ENCODE measurements at regions not wholly inside any gene's neighbourhood (a gene's known extent, or its start where the extent isn't known, plus 50 kb on each side); places are given as distances from the start of the nearest gene placed in this dataset.

DNA sequence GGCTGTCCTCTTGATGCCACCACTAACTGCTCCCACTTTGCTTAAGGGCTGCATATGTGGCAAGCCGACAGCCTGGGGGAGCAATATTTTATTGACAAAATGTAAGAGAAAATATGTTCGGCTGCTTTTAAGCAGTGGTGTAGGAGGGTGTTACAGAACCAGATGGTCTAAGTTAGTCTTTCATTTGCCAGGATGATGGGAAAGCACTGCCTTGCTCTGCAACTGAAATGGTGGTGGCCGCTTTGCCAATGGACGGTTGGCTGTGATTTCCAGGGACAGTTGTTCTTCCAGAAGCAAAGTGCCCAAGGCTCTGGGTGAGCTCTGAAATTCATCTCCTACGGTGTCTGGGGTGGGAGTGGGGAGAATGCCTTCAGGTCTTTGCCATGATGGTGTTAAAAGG lies 469.3 kb downstream of the TOX3 start:
- Histone ChIP-seq H3K23ac (ENCODE audit: low read depth, low read length, poor library complexity) (no peak overlapping the region), H3K36me3 (replicated peaks in 1 of 2; ENCODE audit: control insufficient read depth in 2 of 2, insufficient read depth in 2 of 2, low read length in 2 of 2) (no peaks in the 10 kb centered on the region), H3K4ac (ENCODE audit: low read length) (no peak overlapping the region), H3K9me3 (replicated peaks in 1 of 2; ENCODE audit: control insufficient read depth in 2 of 2, insufficient read depth in 1 of 2, low read depth in 1 of 2, low read length in 2 of 2) (no peaks in the 10 kb centered on the region), H2AFZ (ENCODE audit: low read length) (no peak overlapping the region), H3K4me3 (ENCODE audit: low read length in 2 of 2) (no peak overlapping the region), H2BK5ac (ENCODE audit: low read length) (no peak overlapping the region), H2BK120ac (ENCODE audit: low read depth, low read length) (no peak overlapping the region), H2BK12ac (ENCODE audit: low read length) (no peak overlapping the region), H3K27me3 (ENCODE audit: control insufficient read depth in 3 of 3, insufficient read depth in 3 of 3, low read depth in 1 of 3, low read length in 3 of 3) (no peaks in the 10 kb centered on the region), H4K8ac (ENCODE audit: low read depth, low read length) (no peak overlapping the region), H2AK5ac (ENCODE audit: low read depth, low read length) (no peak overlapping the region), H3K18ac (ENCODE audit: low read length) (no peak overlapping the region), H4K91ac (ENCODE audit: low read depth, low read length, poor library complexity) (no peak overlapping the region), H3K9ac (ENCODE audit: low read depth, low read length, poor library complexity) (no peak overlapping the region), H3K4me2 (ENCODE audit: insufficient read depth, low read length, poor library complexity, severe bottlenecking) (no peak overlapping the region), H3K79me1 (ENCODE audit: low read depth, low read length) (no peaks in the 10 kb centered on the region), H3K27ac (replicated peaks; ENCODE audit: low read length) (no peak overlapping the region), H3K14ac (ENCODE audit: low read length) (no peak overlapping the region), H3K4me1 (ENCODE audit: control insufficient read depth in 2 of 2, insufficient read depth in 1 of 2, low read depth in 1 of 2, low read length in 2 of 2) (no peaks in the 10 kb centered on the region), H2BK15ac (ENCODE audit: low read length) (no peak overlapping the region)
- no peak for DNase-seq (ENCODE audit: low spot score)
- no CpG with 5 or more reads among the region's 5 CpGs for WGBS, 2 donors (ENCODE audit: extremely low coverage in 2 of 2, insufficient read length in 2 of 2, insufficient replicate concordance in 1 of 2)

DNA sequence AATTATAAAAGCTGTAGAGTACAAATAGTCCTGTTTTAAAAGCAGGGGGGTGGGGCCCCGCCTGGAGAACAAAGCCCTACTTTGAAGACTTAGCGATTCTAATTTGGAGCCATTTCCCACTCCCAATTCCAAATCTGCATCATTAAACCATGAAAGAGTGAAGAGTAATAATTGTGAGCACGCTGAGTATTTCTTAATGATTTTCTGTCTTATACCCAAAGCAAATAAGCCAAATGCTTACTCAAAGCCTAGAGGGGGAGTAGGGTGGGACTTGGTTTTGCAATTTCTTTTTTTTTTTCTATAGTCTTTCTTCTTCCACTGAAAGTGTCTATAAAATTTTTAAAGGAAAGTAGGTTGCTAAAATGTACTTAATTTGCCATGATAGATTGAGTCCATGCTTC lies 470.1 kb downstream of the TOX3 start:
- no peak overlapping the region for H3K4me2 ChIP-seq (ENCODE audit: insufficient read depth, low read length, poor library complexity, severe bottlenecking)
- WGBS, 2 donors (ENCODE audit: extremely low coverage in 2 of 2, insufficient read length in 2 of 2, insufficient replicate concordance in 1 of 2): no CpG with 5 or more reads among the region's 3 CpGs
- H2AK5ac ChIP-seq (ENCODE audit: low read depth, low read length): no peak overlapping the region
- H2BK5ac ChIP-seq (ENCODE audit: low read length): no peak overlapping the region
- no peak overlapping the region for H4K91ac ChIP-seq (ENCODE audit: low read depth, low read length, poor library complexity)
- DNase-seq (ENCODE audit: low spot score): no peak
- H3K27me3 ChIP-seq (ENCODE audit: control insufficient read depth in 3 of 3, insufficient read depth in 3 of 3, low read depth in 1 of 3, low read length in 3 of 3): no peaks in the 10 kb centered on the region
- no peaks in the 10 kb centered on the region for H3K4me1 ChIP-seq (ENCODE audit: control insufficient read depth in 2 of 2, insufficient read depth in 1 of 2, low read depth in 1 of 2, low read length in 2 of 2)
- H2AFZ ChIP-seq (ENCODE audit: low read length): no peak overlapping the region
- no peak overlapping the region for H3K23ac ChIP-seq (ENCODE audit: low read depth, low read length, poor library complexity)
- H2BK120ac ChIP-seq (ENCODE audit: low read depth, low read length): no peak overlapping the region
- no peaks in the 10 kb centered on the region for H3K36me3 ChIP-seq (replicated peaks in 1 of 2; ENCODE audit: control insufficient read depth in 2 of 2, insufficient read depth in 2 of 2, low read length in 2 of 2)
- H2BK12ac ChIP-seq (ENCODE audit: low read length): no peak overlapping the region
- H3K9ac ChIP-seq (ENCODE audit: low read depth, low read length, poor library complexity): no peak overlapping the region
- H4K8ac ChIP-seq (ENCODE audit: low read depth, low read length): no peak overlapping the region
- H3K14ac ChIP-seq (ENCODE audit: low read length): no peak overlapping the region
- no peak overlapping the region for H3K4ac ChIP-seq (ENCODE audit: low read length)
- no peak overlapping the region for H3K4me3 ChIP-seq (ENCODE audit: low read length in 2 of 2)
- no peak overlapping the region for H3K27ac ChIP-seq (replicated peaks; ENCODE audit: low read length)
- no peak overlapping the region for H2BK15ac ChIP-seq (ENCODE audit: low read length)
- H3K18ac ChIP-seq (ENCODE audit: low read length): no peak overlapping the region
- H3K79me1 ChIP-seq (ENCODE audit: low read depth, low read length): no peaks in the 10 kb centered on the region
- H3K9me3 ChIP-seq (replicated peaks in 1 of 2; ENCODE audit: control insufficient read depth in 2 of 2, insufficient read depth in 1 of 2, low read depth in 1 of 2, low read length in 2 of 2): no peaks in the 10 kb centered on the region

DNA sequence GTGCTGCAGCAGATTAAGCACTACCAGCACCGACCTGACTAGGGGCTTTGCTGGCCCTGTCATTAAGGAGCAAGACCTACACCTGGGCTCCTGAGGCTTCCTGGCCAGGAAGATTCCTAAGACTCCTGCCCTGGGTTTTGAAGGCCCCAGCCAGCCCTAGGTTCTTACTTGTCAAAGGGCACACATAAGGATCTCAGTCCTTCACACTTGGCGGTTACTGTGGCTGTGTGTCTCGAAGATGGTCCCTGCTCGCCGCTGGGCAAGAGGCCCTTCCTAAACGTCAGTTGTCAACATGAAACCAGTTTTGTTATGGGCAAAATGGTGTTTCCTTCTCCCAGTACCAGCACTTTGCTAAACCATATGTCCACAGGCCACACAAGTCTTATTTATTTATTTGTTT lies 470.6 kb downstream of the TOX3 start:
- H3K79me1 ChIP-seq (ENCODE audit: low read depth, low read length): no peaks in the 10 kb centered on the region
- no peak overlapping the region for H2BK12ac ChIP-seq (ENCODE audit: low read length)
- no peak overlapping the region for H2AK5ac ChIP-seq (ENCODE audit: low read depth, low read length)
- H3K4me2 ChIP-seq (ENCODE audit: insufficient read depth, low read length, poor library complexity, severe bottlenecking): no peak overlapping the region
- H4K91ac ChIP-seq (ENCODE audit: low read depth, low read length, poor library complexity): no peak overlapping the region
- H3K14ac ChIP-seq (ENCODE audit: low read length): no peak overlapping the region
- no peak overlapping the region for H2BK15ac ChIP-seq (ENCODE audit: low read length)
- no peak overlapping the region for H3K4me3 ChIP-seq (ENCODE audit: low read length in 2 of 2)
- H4K8ac ChIP-seq (ENCODE audit: low read depth, low read length): no peak overlapping the region
- no peak overlapping the region for H3K23ac ChIP-seq (ENCODE audit: low read depth, low read length, poor library complexity)
- WGBS, 2 donors (ENCODE audit: extremely low coverage in 2 of 2, insufficient read length in 2 of 2, insufficient replicate concordance in 1 of 2): no CpG with 5 or more reads among the region's 6 CpGs
- DNase-seq (ENCODE audit: low spot score): no peak
- no peak overlapping the region for H3K9ac ChIP-seq (ENCODE audit: low read depth, low read length, poor library complexity)
- no peak overlapping the region for H2BK5ac ChIP-seq (ENCODE audit: low read length)
- H3K36me3 ChIP-seq (replicated peaks in 1 of 2; ENCODE audit: control insufficient read depth in 2 of 2, insufficient read depth in 2 of 2, low read length in 2 of 2): no peaks in the 10 kb centered on the region
- H3K4me1 ChIP-seq (ENCODE audit: control insufficient read depth in 2 of 2, insufficient read depth in 1 of 2, low read depth in 1 of 2, low read length in 2 of 2): no peaks in the 10 kb centered on the region
- no peak overlapping the region for H3K18ac ChIP-seq (ENCODE audit: low read length)
- no peaks in the 10 kb centered on the region for H3K27me3 ChIP-seq (ENCODE audit: control insufficient read depth in 3 of 3, insufficient read depth in 3 of 3, low read depth in 1 of 3, low read length in 3 of 3)
- H3K9me3 ChIP-seq (replicated peaks in 1 of 2; ENCODE audit: control insufficient read depth in 2 of 2, insufficient read depth in 1 of 2, low read depth in 1 of 2, low read length in 2 of 2): no peaks in the 10 kb centered on the region
- H2BK120ac ChIP-seq (ENCODE audit: low read depth, low read length): no peak overlapping the region
- H3K4ac ChIP-seq (ENCODE audit: low read length): no peak overlapping the region
- no peak overlapping the region for H2AFZ ChIP-seq (ENCODE audit: low read length)
- no peak overlapping the region for H3K27ac ChIP-seq (replicated peaks; ENCODE audit: low read length)

GRCh38 chr16:52074133-52074532 lies 472.8 kb downstream of the TOX3 start:
- Histone ChIP-seq H3K79me1 (ENCODE audit: low read depth, low read length) (no peaks in the 10 kb centered on the region), H3K27me3 (ENCODE audit: control insufficient read depth in 3 of 3, insufficient read depth in 3 of 3, low read depth in 1 of 3, low read length in 3 of 3) (no peaks in the 10 kb centered on the region), H3K9me3 (replicated peaks in 1 of 2; ENCODE audit: control insufficient read depth in 2 of 2, insufficient read depth in 1 of 2, low read depth in 1 of 2, low read length in 2 of 2) (no peaks in the 10 kb centered on the region), H4K8ac (ENCODE audit: low read depth, low read length) (no peak overlapping the region), H2AK5ac (ENCODE audit: low read depth, low read length) (no peak overlapping the region), H2AFZ (ENCODE audit: low read length) (no peak overlapping the region), H3K4me2 (ENCODE audit: insufficient read depth, low read length, poor library complexity, severe bottlenecking) (no peak overlapping the region), H3K4me3 (ENCODE audit: low read length in 2 of 2) (no peak overlapping the region), H3K27ac (replicated peaks; ENCODE audit: low read length) (no peak overlapping the region), H2BK120ac (ENCODE audit: low read depth, low read length) (no peak overlapping the region), H2BK5ac (ENCODE audit: low read length) (no peak overlapping the region), H3K18ac (ENCODE audit: low read length) (no peak overlapping the region), H3K36me3 (replicated peaks in 1 of 2; ENCODE audit: control insufficient read depth in 2 of 2, insufficient read depth in 2 of 2, low read length in 2 of 2) (no peaks in the 10 kb centered on the region), H3K4ac (ENCODE audit: low read length) (no peak overlapping the region), H3K9ac (ENCODE audit: low read depth, low read length, poor library complexity) (no peak overlapping the region), H2BK12ac (ENCODE audit: low read length) (no peak overlapping the region), H2BK15ac (ENCODE audit: low read length) (no peak overlapping the region), H4K91ac (ENCODE audit: low read depth, low read length, poor library complexity) (no peak overlapping the region), H3K4me1 (ENCODE audit: control insufficient read depth in 2 of 2, insufficient read depth in 1 of 2, low read depth in 1 of 2, low read length in 2 of 2) (no peaks in the 10 kb centered on the region), H3K23ac (ENCODE audit: low read depth, low read length, poor library complexity) (no peak overlapping the region), H3K14ac (ENCODE audit: low read length) (no peak overlapping the region)
- DNase-seq (ENCODE audit: low spot score): no peak
- WGBS, 2 donors (ENCODE audit: extremely low coverage in 2 of 2, insufficient read length in 2 of 2, insufficient replicate concordance in 1 of 2): no CpG with 5 or more reads among the region's 3 CpGs

All from neuronal stem cell (in vitro differentiated cells).